OCI-LY1 (cell line): ENCODE measurements at regions not wholly inside any gene's neighbourhood (a gene's known extent, or its start where the extent isn't known, plus 50 kb on each side); places are given as distances from the start of the nearest gene placed in this dataset.

Source experiments
- H2AFZ ChIP-seq: fragments of 200-600 bp; sonication (generic), shearing (Covaris generic); 2 replicates; pipeline ENCODE4 v1.6.0; 2014; ENCODE audit warnings: antibody characterized with exemption, mild to moderate bottlenecking, low read length
- H3F3A ChIP-seq: fragments of 200-600 bp; sonication (generic), shearing (Covaris generic); 2 replicates; pipeline ENCODE4 v1.6.0; 2014; ENCODE audit warnings: mild to moderate bottlenecking, antibody characterized with exemption, low read length, moderate library complexity; ENCODE audit not compliant: insufficient read depth
- H3K27ac ChIP-seq: fragments of 200-600 bp; sonication (generic); 2 replicates; pipeline ENCODE4 v1.5.1; 2014; ENCODE audit warnings: low read length, mixed run types, mild to moderate bottlenecking, low read depth; ENCODE audit not compliant: poor library complexity, severe bottlenecking
- H3K27me3 ChIP-seq: fragments of 200-600 bp; sonication (generic); 2 replicates; pipeline ENCODE4 v1.6.0; 2014; ENCODE audit warnings: antibody characterized with exemption, mild to moderate bottlenecking, low read length, moderate library complexity; ENCODE audit not compliant: insufficient read depth
- H3K36me3 ChIP-seq: fragments of 200-600 bp; sonication (generic); 2 replicates; pipeline ENCODE4 v1.6.1; 2014; ENCODE audit warnings: mild to moderate bottlenecking, antibody characterized with exemption, low read length, moderate library complexity, mixed read lengths; ENCODE audit not compliant: insufficient read depth
- H3K4me1 ChIP-seq: fragments of 200-600 bp; sonication (generic); 2 replicates; pipeline ENCODE4 v1.5.1; 2014; ENCODE audit warnings: mild to moderate bottlenecking, low read length, moderate library complexity; ENCODE audit not compliant: insufficient read depth, severe bottlenecking
- H3K4me2 ChIP-seq: fragments of 200-600 bp; sonication (generic), shearing (Covaris generic); 2 replicates; pipeline ENCODE4 v1.6.1; 2014; ENCODE audit warnings: low read length
- H3K4me3 ChIP-seq: fragments of 200-600 bp; sonication (generic); 2 replicates; pipeline ENCODE4 v1.5.1; 2014; ENCODE audit warnings: low read length, low read depth, mild to moderate bottlenecking, mixed read lengths; ENCODE audit not compliant: poor library complexity, severe bottlenecking
- H3K79me2 ChIP-seq: fragments of 200-600 bp; shearing (Covaris generic); 2 replicates; pipeline ENCODE4 v1.6.1; 2016; ENCODE audit warnings: mixed run types, low read length, mixed read lengths; ENCODE audit not compliant: insufficient read depth
- H3K9ac ChIP-seq: fragments of 200-600 bp; sonication (generic), shearing (Covaris generic); 2 replicates; pipeline ENCODE4 v1.6.1; 2014; ENCODE audit warnings: mild to moderate bottlenecking, low read length, mixed read lengths
- H3K9me2 ChIP-seq: fragments of 200-600 bp; sonication (generic), shearing (Covaris generic); 2 replicates; pipeline ENCODE4 v1.6.1; 2014; ENCODE audit warnings: low read depth, mild to moderate bottlenecking, low read length, mixed read lengths
- H3K9me3 ChIP-seq: fragments of 200-600 bp; shearing (Covaris generic); 2 replicates; pipeline ENCODE4 v1.6.1; 2014; ENCODE audit warnings: low read length, mixed read lengths
- H4K20me1 ChIP-seq: fragments of 200-600 bp; sonication (generic), shearing (Covaris generic); 2 replicates; pipeline ENCODE4 v1.6.0; 2016; ENCODE audit warnings: mild to moderate bottlenecking, low read length; ENCODE audit not compliant: insufficient read depth
- CTCF ChIP-seq: fragments of 200-600 bp; sonication (generic), shearing (Covaris generic); IDR thresholded peaks from 2 replicates; pipeline ENCODE4 v1.5.1; 2017; ENCODE audit warnings: mild to moderate bottlenecking, antibody characterized with exemption, low read length, moderate library complexity, mixed read lengths
- EZH2 ChIP-seq: fragments of 200-600 bp; sonication (generic), shearing (Covaris generic); IDR thresholded peaks from 2 replicates; pipeline ENCODE4 v1.8.0; 2017; ENCODE audit warnings: borderline replicate concordance, mixed run types, mild to moderate bottlenecking, antibody characterized with exemption, low read length, moderate library complexity, mixed read lengths

GRCh38 chr11:121924191-121924590 lies 191.8 kb downstream of the BLID start:
- Histone ChIP-seq H3K4me3 (no peak overlapping the region), H3K36me3 (no peaks in the 10 kb centered on the region), H3F3A (no peaks in the 10 kb centered on the region), H3K27me3 (no peaks in the 10 kb centered on the region), H4K20me1 (no peaks in the 10 kb centered on the region), H3K4me1 (no peaks in the 10 kb centered on the region), H3K79me2 (no peaks in the 10 kb centered on the region), H2AFZ (no peak overlapping the region), H3K4me2 (no peak overlapping the region), H3K27ac (no peak overlapping the region), H3K9me3 (no peaks in the 10 kb centered on the region), H3K9me2 (no peaks in the 10 kb centered on the region), H3K9ac (no peak overlapping the region)
- no peak for TF ChIP-seq CTCF
- no peak for TF ChIP-seq EZH2

GRCh38 chr11:121917482-121917881 lies 198.5 kb downstream of the BLID start:
- no peaks in the 10 kb centered on the region for H3K4me1 ChIP-seq
- H2AFZ ChIP-seq = no peak overlapping the region
- no peak overlapping the region for H3K4me3 ChIP-seq
- no peaks in the 10 kb centered on the region for H3K36me3 ChIP-seq
- H3K27ac ChIP-seq = no peak overlapping the region
- TF ChIP-seq CTCF = no peak
- no peak for TF ChIP-seq EZH2
- no peaks in the 10 kb centered on the region for H3F3A ChIP-seq
- H3K9me2 ChIP-seq = no peaks in the 10 kb centered on the region
- no peak overlapping the region for H3K9ac ChIP-seq
- no peak overlapping the region for H3K4me2 ChIP-seq
- H4K20me1 ChIP-seq = no peaks in the 10 kb centered on the region
- no peaks in the 10 kb centered on the region for H3K27me3 ChIP-seq
- H3K9me3 ChIP-seq = no peaks in the 10 kb centered on the region
- no peaks in the 10 kb centered on the region for H3K79me2 ChIP-seq

GRCh38 chr11:121914508-121915059 lies 201.4 kb downstream of the BLID start:
- Histone ChIP-seq H4K20me1 (no peaks in the 10 kb centered on the region), H3K27me3 (no peaks in the 10 kb centered on the region), H3K4me1 (no peaks in the 10 kb centered on the region), H3F3A (no peaks in the 10 kb centered on the region), H3K4me2 (no peak overlapping the region), H3K9ac (no peak overlapping the region), H3K9me3 (no peaks in the 10 kb centered on the region), H2AFZ (no peak overlapping the region), H3K9me2 (no peaks in the 10 kb centered on the region), H3K36me3 (no peaks in the 10 kb centered on the region), H3K27ac (no peak overlapping the region), H3K79me2 (no peaks in the 10 kb centered on the region), H3K4me3 (no peak overlapping the region)
- TF ChIP-seq EZH2 = no peak
- TF ChIP-seq CTCF = no peak
